Gastroesophageal sphincter (tissue), 3 donors: ENCODE measurements at regions not wholly inside any gene's neighbourhood (a gene's known extent, or its start where the extent isn't known, plus 50 kb on each side); places are given as distances from the start of the nearest gene placed in this dataset.

Experiments used
- CTCF ChIP-seq, 4 experiments: fragments of 200-600 bp in 2 of 4; fragments of 450-650 bp in 2 of 4; sonication (generic) in 1 of 4; IDR thresholded peaks; one replicate each; pipeline ENCODE4 v1.5.1; 2017 to 2019; ENCODE audit warnings: antibody characterized with exemption in 4 of 4, mild to moderate bottlenecking in 2 of 4, moderate library complexity in 2 of 4
- POLR2A ChIP-seq, 2 donors: fragments of 450-650 bp; IDR thresholded peaks; one replicate each; pipeline ENCODE4 v1.6.1; 2017; ENCODE audit warnings: antibody characterized with exemption in 2 of 2, mild to moderate bottlenecking in 2 of 2, moderate library complexity in 1 of 2

GRCh38 chr13:56586976-56587375, 553.7 kb upstream of the PRR20A start:
- TF ChIP-seq POLR2A (IDR thresholded peaks at IDR 0.05) (no peak), CTCF (IDR thresholded peaks at IDR 0.05) (no peak)
